ENCODE measurements at regions not wholly inside any gene's neighbourhood (a gene's known extent, or its start where the extent isn't known, plus 50 kb on each side); places are given as distances from the start of the nearest gene placed in this dataset.

- Histone ChIP-seq H3K36me3 (ENCODE audit: control insufficient read depth in 2 of 2, insufficient read depth in 2 of 2, low read length in 1 of 2) (no peaks in the 10 kb centered on the region), H3K27ac (ENCODE audit: low read depth in 1 of 2, low read length in 1 of 2) (no peak overlapping the region), H3K4me1 (ENCODE audit: control insufficient read depth in 2 of 2, insufficient read depth in 2 of 2, low read length in 2 of 2) (no peaks in the 10 kb centered on the region), H3K4me3 (ENCODE audit: low read length in 2 of 2) (no peak overlapping the region), H3K9me3 (ENCODE audit: control insufficient read depth in 2 of 2, insufficient read depth in 1 of 2, low read length in 1 of 2) (no peaks in the 10 kb centered on the region), H3K27me3 (ENCODE audit: control insufficient read depth in 2 of 2, insufficient read depth in 1 of 2, low read length in 1 of 2) (no peaks in the 10 kb centered on the region)
- no peak for DNase-seq (ENCODE audit: low read depth in 6 of 9, low spot score in 9 of 9)
- WGBS = 66% methylated on average over 2 of the region's 2 CpGs
Observed at GRCh38 chr17:71398025-71398424, 722.8 kb upstream of the SOX9 start.

GRCh38 chr17:71398800-71399219 is 722.0 kb upstream of the SOX9 start:
- no peak for DNase-seq (ENCODE audit: low read depth in 6 of 9, low spot score in 9 of 9)

GRCh38 chr17:71399221-71399620 is 721.6 kb upstream of the SOX9 start:
- H3K36me3 ChIP-seq (ENCODE audit: control insufficient read depth in 2 of 2, insufficient read depth in 2 of 2, low read length in 1 of 2) = no peaks in the 10 kb centered on the region
- no peak for DNase-seq (ENCODE audit: low read depth in 6 of 9, low spot score in 9 of 9)
- no peaks in the 10 kb centered on the region for H3K9me3 ChIP-seq (ENCODE audit: control insufficient read depth in 2 of 2, insufficient read depth in 1 of 2, low read length in 1 of 2)
- WGBS = 50% methylated on average over 3 of the region's 3 CpGs
- H3K4me3 ChIP-seq (ENCODE audit: low read length in 2 of 2) = no peak overlapping the region
- no peaks in the 10 kb centered on the region for H3K27me3 ChIP-seq (ENCODE audit: control insufficient read depth in 2 of 2, insufficient read depth in 1 of 2, low read length in 1 of 2)
- no peaks in the 10 kb centered on the region for H3K4me1 ChIP-seq (ENCODE audit: control insufficient read depth in 2 of 2, insufficient read depth in 2 of 2, low read length in 2 of 2)
- no peak overlapping the region for H3K27ac ChIP-seq (ENCODE audit: low read depth in 1 of 2, low read length in 1 of 2)

More at GRCh38 chr17:71398800-71399219, 722.0 kb upstream of the SOX9 start:
- Histone ChIP-seq H3K4me1 (ENCODE audit: control insufficient read depth in 2 of 2, insufficient read depth in 2 of 2, low read length in 2 of 2) (no peaks in the 10 kb centered on the region), H3K9me3 (ENCODE audit: control insufficient read depth in 2 of 2, insufficient read depth in 1 of 2, low read length in 1 of 2) (no peaks in the 10 kb centered on the region), H3K27ac (ENCODE audit: low read depth in 1 of 2, low read length in 1 of 2) (no peak overlapping the region), H3K4me3 (ENCODE audit: low read length in 2 of 2) (no peak overlapping the region), H3K36me3 (ENCODE audit: control insufficient read depth in 2 of 2, insufficient read depth in 2 of 2, low read length in 1 of 2) (no peaks in the 10 kb centered on the region), H3K27me3 (ENCODE audit: control insufficient read depth in 2 of 2, insufficient read depth in 1 of 2, low read length in 1 of 2) (no peaks in the 10 kb centered on the region)
- WGBS = 51% methylated on average over 4 of the region's 4 CpGs

- 70% methylated on average over 1 of the region's 1 CpG for WGBS
Observed at GRCh38 chr17:71399649-71400048, 721.2 kb upstream of the SOX9 start.

GRCh38 chr17:71402007-71402406 is 718.8 kb upstream of the SOX9 start:
- no peaks in the 10 kb centered on the region for H3K9me3 ChIP-seq (ENCODE audit: control insufficient read depth in 2 of 2, insufficient read depth in 1 of 2, low read length in 1 of 2)
- no peak for DNase-seq (ENCODE audit: low read depth in 6 of 9, low spot score in 9 of 9)
- H3K4me1 ChIP-seq (ENCODE audit: control insufficient read depth in 2 of 2, insufficient read depth in 2 of 2, low read length in 2 of 2) = no peaks in the 10 kb centered on the region
- no peaks in the 10 kb centered on the region for H3K27me3 ChIP-seq (ENCODE audit: control insufficient read depth in 2 of 2, insufficient read depth in 1 of 2, low read length in 1 of 2)
- H3K36me3 ChIP-seq (ENCODE audit: control insufficient read depth in 2 of 2, insufficient read depth in 2 of 2, low read length in 1 of 2) = no peaks in the 10 kb centered on the region
- 98% methylated on average over 1 of the region's 1 CpG for WGBS
- H3K27ac ChIP-seq (ENCODE audit: low read depth in 1 of 2, low read length in 1 of 2) = no peak overlapping the region
- H3K4me3 ChIP-seq (ENCODE audit: low read length in 2 of 2) = no peak overlapping the region

More at GRCh38 chr17:71399649-71400048, 721.2 kb upstream of the SOX9 start:
- Histone ChIP-seq H3K4me1 (ENCODE audit: control insufficient read depth in 2 of 2, insufficient read depth in 2 of 2, low read length in 2 of 2) (no peaks in the 10 kb centered on the region), H3K9me3 (ENCODE audit: control insufficient read depth in 2 of 2, insufficient read depth in 1 of 2, low read length in 1 of 2) (no peaks in the 10 kb centered on the region), H3K27me3 (ENCODE audit: control insufficient read depth in 2 of 2, insufficient read depth in 1 of 2, low read length in 1 of 2) (no peaks in the 10 kb centered on the region), H3K27ac (ENCODE audit: low read depth in 1 of 2, low read length in 1 of 2) (no peak overlapping the region), H3K36me3 (ENCODE audit: control insufficient read depth in 2 of 2, insufficient read depth in 2 of 2, low read length in 1 of 2) (no peaks in the 10 kb centered on the region), H3K4me3 (ENCODE audit: low read length in 2 of 2) (no peak overlapping the region)
- DNase-seq (ENCODE audit: low read depth in 6 of 9, low spot score in 9 of 9) = no peak

- H3K4me3 ChIP-seq (ENCODE audit: low read length in 2 of 2) = no peak overlapping the region
Observed at GRCh38 chr17:71402661-71403141, 718.1 kb upstream of the SOX9 start.

GRCh38 chr17:71405101-71405500 is 715.7 kb upstream of the SOX9 start:
- no peaks in the 10 kb centered on the region for H3K9me3 ChIP-seq (ENCODE audit: control insufficient read depth in 2 of 2, insufficient read depth in 1 of 2, low read length in 1 of 2)
- H3K4me1 ChIP-seq (ENCODE audit: control insufficient read depth in 2 of 2, insufficient read depth in 2 of 2, low read length in 2 of 2) = no peaks in the 10 kb centered on the region
- WGBS = 92% methylated on average over 3 of the region's 3 CpGs
- H3K4me3 ChIP-seq (ENCODE audit: low read length in 2 of 2) = no peak overlapping the region
- DNase-seq (ENCODE audit: low read depth in 6 of 9, low spot score in 9 of 9) = peak in 1 of 9 donors; percentile 2
- H3K36me3 ChIP-seq (ENCODE audit: control insufficient read depth in 2 of 2, insufficient read depth in 2 of 2, low read length in 1 of 2) = no peaks in the 10 kb centered on the region
- no peaks in the 10 kb centered on the region for H3K27me3 ChIP-seq (ENCODE audit: control insufficient read depth in 2 of 2, insufficient read depth in 1 of 2, low read length in 1 of 2)
- no peak overlapping the region for H3K27ac ChIP-seq (ENCODE audit: low read depth in 1 of 2, low read length in 1 of 2)

More at GRCh38 chr17:71402661-71403141, 718.1 kb upstream of the SOX9 start:
- Histone ChIP-seq H3K27me3 (ENCODE audit: control insufficient read depth in 2 of 2, insufficient read depth in 1 of 2, low read length in 1 of 2) (no peaks in the 10 kb centered on the region), H3K36me3 (ENCODE audit: control insufficient read depth in 2 of 2, insufficient read depth in 2 of 2, low read length in 1 of 2) (no peaks in the 10 kb centered on the region), H3K4me1 (ENCODE audit: control insufficient read depth in 2 of 2, insufficient read depth in 2 of 2, low read length in 2 of 2) (no peaks in the 10 kb centered on the region), H3K27ac (ENCODE audit: low read depth in 1 of 2, low read length in 1 of 2) (no peak overlapping the region), H3K9me3 (ENCODE audit: control insufficient read depth in 2 of 2, insufficient read depth in 1 of 2, low read length in 1 of 2) (no peaks in the 10 kb centered on the region)
- 78% methylated on average over 3 of the region's 3 CpGs for WGBS
- DNase-seq (ENCODE audit: low read depth in 6 of 9, low spot score in 9 of 9) = no peak

GRCh38 chr17:71407981-71408380 is 712.8 kb upstream of the SOX9 start:
- Histone ChIP-seq H3K27me3 (ENCODE audit: control insufficient read depth in 2 of 2, insufficient read depth in 1 of 2, low read length in 1 of 2) (no peaks in the 10 kb centered on the region), H3K27ac (ENCODE audit: low read depth in 1 of 2, low read length in 1 of 2) (no peak overlapping the region), H3K36me3 (ENCODE audit: control insufficient read depth in 2 of 2, insufficient read depth in 2 of 2, low read length in 1 of 2) (no peaks in the 10 kb centered on the region), H3K9me3 (ENCODE audit: control insufficient read depth in 2 of 2, insufficient read depth in 1 of 2, low read length in 1 of 2) (no peaks in the 10 kb centered on the region), H3K4me1 (ENCODE audit: control insufficient read depth in 2 of 2, insufficient read depth in 2 of 2, low read length in 2 of 2) (no peaks in the 10 kb centered on the region), H3K4me3 (ENCODE audit: low read length in 2 of 2) (no peak overlapping the region)
- DNase-seq (ENCODE audit: low read depth in 6 of 9, low spot score in 9 of 9) = no peak
- WGBS = 89% methylated on average over 9 of the region's 9 CpGs

GRCh38 chr17:71409137-71409536 is 711.7 kb upstream of the SOX9 start:
- Histone ChIP-seq H3K27me3 (ENCODE audit: control insufficient read depth in 2 of 2, insufficient read depth in 1 of 2, low read length in 1 of 2) (no peaks in the 10 kb centered on the region), H3K4me1 (ENCODE audit: control insufficient read depth in 2 of 2, insufficient read depth in 2 of 2, low read length in 2 of 2) (no peaks in the 10 kb centered on the region), H3K27ac (ENCODE audit: low read depth in 1 of 2, low read length in 1 of 2) (no peak overlapping the region), H3K36me3 (ENCODE audit: control insufficient read depth in 2 of 2, insufficient read depth in 2 of 2, low read length in 1 of 2) (no peaks in the 10 kb centered on the region), H3K4me3 (ENCODE audit: low read length in 2 of 2) (no peak overlapping the region), H3K9me3 (ENCODE audit: control insufficient read depth in 2 of 2, insufficient read depth in 1 of 2, low read length in 1 of 2) (no peaks in the 10 kb centered on the region)
- no peak for DNase-seq (ENCODE audit: low read depth in 6 of 9, low spot score in 9 of 9)
- 83% methylated on average over 1 of the region's 1 CpG for WGBS

GRCh38 chr17:71409712-71410111 is 711.1 kb upstream of the SOX9 start:
- no peak overlapping the region for H3K4me3 ChIP-seq (ENCODE audit: low read length in 2 of 2)
- WGBS = 94% methylated on average over 4 of the region's 4 CpGs
- H3K36me3 ChIP-seq (ENCODE audit: control insufficient read depth in 2 of 2, insufficient read depth in 2 of 2, low read length in 1 of 2) = no peaks in the 10 kb centered on the region
- H3K27ac ChIP-seq (ENCODE audit: low read depth in 1 of 2, low read length in 1 of 2) = no peak overlapping the region
- no peaks in the 10 kb centered on the region for H3K27me3 ChIP-seq (ENCODE audit: control insufficient read depth in 2 of 2, insufficient read depth in 1 of 2, low read length in 1 of 2)
- H3K4me1 ChIP-seq (ENCODE audit: control insufficient read depth in 2 of 2, insufficient read depth in 2 of 2, low read length in 2 of 2) = no peaks in the 10 kb centered on the region
- no peaks in the 10 kb centered on the region for H3K9me3 ChIP-seq (ENCODE audit: control insufficient read depth in 2 of 2, insufficient read depth in 1 of 2, low read length in 1 of 2)
- DNase-seq (ENCODE audit: low read depth in 6 of 9, low spot score in 9 of 9) = no peak
